NT2/D1 (cell line): ENCODE measurements at regions not wholly inside any gene's neighbourhood (a gene's known extent, or its start where the extent isn't known, plus 50 kb on each side); places are given as distances from the start of the nearest gene placed in this dataset.

ENCODE experiments used
- DNase-seq: peaks from one replicate; pipeline ENCODE4 v3.0.0-alpha.2; 2011; ENCODE audit warnings: low read depth, low spot score
- H3K27me3 ChIP-seq: 2 replicates; pipeline ENCODE4 v1.6.0; 2011; ENCODE audit warnings: mild to moderate bottlenecking; ENCODE audit not compliant: insufficient read length, insufficient read depth
- H3K36me3 ChIP-seq: 2 replicates; pipeline ENCODE4 v1.6.1; 2011; ENCODE audit warnings: mild to moderate bottlenecking, low read length, mixed read lengths; ENCODE audit not compliant: insufficient read depth, insufficient read length
- H3K4me1 ChIP-seq: 2 replicates; pipeline ENCODE4 v1.5.1; 2011; ENCODE audit not compliant: insufficient read depth, insufficient read length
- H3K4me3 ChIP-seq: 2 replicates; pipeline ENCODE4 v1.5.1; 2011; ENCODE audit warnings: low read depth; ENCODE audit not compliant: insufficient read length
- H3K9ac ChIP-seq: 2 replicates; pipeline ENCODE4 v1.6.0; 2011; ENCODE audit warnings: low read depth; ENCODE audit not compliant: insufficient read length
- H3K9me3 ChIP-seq: 2 replicates; pipeline ENCODE4 v1.5.1; 2011; ENCODE audit warnings: mild to moderate bottlenecking, low read length; ENCODE audit not compliant: insufficient read depth
- SUZ12 ChIP-seq: IDR thresholded peaks from 2 replicates; pipeline ENCODE4 v1.6.1; 2011; ENCODE audit not compliant: insufficient read length, insufficient read depth; ENCODE audit errors: extremely low read depth
- YY1 ChIP-seq: IDR thresholded peaks from 2 replicates; pipeline ENCODE4 v1.6.1; 2011; ENCODE audit not compliant: insufficient read length, insufficient read depth
- ZNF274 ChIP-seq: IDR thresholded peaks from 2 replicates; pipeline ENCODE4 v1.6.1; 2011; ENCODE audit warnings: mild to moderate bottlenecking, low read depth, low read length

DNA sequence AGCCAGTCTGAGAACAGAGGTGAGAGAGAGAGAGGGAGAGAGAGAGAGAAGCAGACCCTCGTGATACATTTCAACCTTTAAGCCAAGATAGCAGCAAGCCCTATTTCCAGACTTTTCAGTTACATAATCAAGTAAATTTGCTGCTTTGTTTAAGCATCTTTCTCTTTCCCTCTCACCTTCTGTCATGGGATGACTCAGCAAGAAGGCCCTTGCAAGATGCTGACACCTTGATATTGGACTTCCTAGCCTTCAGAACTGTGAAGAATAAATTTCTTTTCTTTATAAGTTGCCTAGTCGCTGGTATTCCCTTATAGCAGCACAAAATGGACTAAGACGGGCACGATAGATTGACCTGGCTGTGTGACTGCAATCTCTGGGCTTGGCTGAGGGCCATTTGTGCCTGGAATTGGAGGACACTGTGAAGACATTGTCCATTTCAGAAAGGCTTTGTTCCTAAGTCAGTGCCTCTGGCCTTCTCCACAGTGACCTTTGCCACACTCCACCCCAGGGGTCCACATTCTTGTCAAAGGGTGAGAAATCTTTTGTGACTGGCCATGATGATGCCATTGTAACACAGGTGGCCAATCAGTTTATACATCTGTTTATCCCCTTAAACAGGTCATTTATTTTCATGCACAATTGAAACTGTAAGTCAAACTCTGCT, 51.3 kb upstream of the ITSN2 start:
- DNase-seq, result no peak
- Histone ChIP-seq H3K36me3 (no peaks in the 10 kb centered on the region), H3K9me3 (no peaks in the 10 kb centered on the region), H3K4me3 (no peak overlapping the region), H3K4me1 (no peaks in the 10 kb centered on the region), H3K27me3 (no peaks in the 10 kb centered on the region), H3K9ac (no peak overlapping the region)
- TF ChIP-seq SUZ12 (no peak), ZNF274 (no peak), YY1 (no peak)

DNA sequence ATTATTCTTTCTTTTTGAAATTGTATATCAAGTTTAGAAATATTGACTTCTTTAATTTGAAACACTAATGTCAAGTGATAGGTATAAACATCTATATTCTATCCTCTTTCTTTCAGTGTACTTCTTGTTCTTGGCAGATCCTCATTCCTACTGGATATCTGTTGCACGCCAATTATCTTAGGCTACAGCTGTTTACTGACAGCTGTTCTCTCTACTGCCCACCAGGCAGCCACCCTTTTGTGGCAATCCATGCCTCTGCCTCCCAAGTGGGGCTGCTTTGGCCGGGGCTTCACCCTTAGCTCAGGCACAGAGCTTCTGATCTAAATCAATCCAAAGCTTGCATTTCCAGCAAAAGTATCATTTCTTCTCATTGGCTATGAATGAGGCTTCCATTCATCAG, 50.6 kb upstream of the ITSN2 start:
- Histone ChIP-seq H3K36me3 (no peaks in the 10 kb centered on the region), H3K27me3 (no peaks in the 10 kb centered on the region)
- TF ChIP-seq SUZ12, result no peak
- no peak for TF ChIP-seq YY1
- no peak for TF ChIP-seq ZNF274

GRCh38 chr2:24409700-24410556, 49.6 kb upstream of the ITSN2 start:
- Histone ChIP-seq H3K9me3 (no peaks in the 10 kb centered on the region), H3K27me3 (no peaks in the 10 kb centered on the region), H3K4me3 (no peak overlapping the region), H3K4me1 (no peaks in the 10 kb centered on the region), H3K36me3 (no peaks in the 10 kb centered on the region), H3K9ac (no peak overlapping the region)
- TF ChIP-seq SUZ12, result no peak
- TF ChIP-seq ZNF274, result no peak
- TF ChIP-seq YY1, result no peak
- DNase-seq, result peak; percentile 62

More for the DNA sequence above, 50.6 kb upstream of the ITSN2 start:
- Histone ChIP-seq H3K4me1 (no peaks in the 10 kb centered on the region), H3K4me3 (no peak overlapping the region), H3K9me3 (no peaks in the 10 kb centered on the region), H3K9ac (no peak overlapping the region)
- no peak for DNase-seq
